ENCODE measurements at regions not wholly inside any gene's neighbourhood (a gene's known extent, or its start where the extent isn't known, plus 50 kb on each side); places are given as distances from the start of the nearest gene placed in this dataset.
"Not testable (repeated sequence)": the region's sequence is repeated elsewhere in the genome, so short reads cannot be mapped to it uniquely, and the experiment has no call there.

DNA sequence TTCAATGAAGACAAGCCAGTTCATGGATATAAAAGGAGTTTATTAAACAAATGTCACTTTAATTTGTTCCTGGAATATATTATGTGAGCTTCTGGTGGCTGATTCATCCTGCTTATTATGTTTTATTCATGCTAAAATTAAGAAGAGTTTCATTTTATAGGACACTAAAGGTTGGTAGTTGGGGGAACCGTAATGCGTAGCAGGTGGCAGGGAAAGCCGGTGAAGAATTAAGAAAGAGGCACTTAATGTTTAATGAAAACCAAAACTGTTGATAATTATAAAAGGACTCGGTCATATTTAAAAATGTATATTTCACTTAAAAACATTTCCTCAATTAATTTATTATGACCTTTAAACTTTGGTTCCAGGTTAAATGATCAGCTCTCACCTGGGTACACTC, 94.3 kb downstream of the XKR3 start:
- DNase-seq, result not testable (repeated sequence)

DNA sequence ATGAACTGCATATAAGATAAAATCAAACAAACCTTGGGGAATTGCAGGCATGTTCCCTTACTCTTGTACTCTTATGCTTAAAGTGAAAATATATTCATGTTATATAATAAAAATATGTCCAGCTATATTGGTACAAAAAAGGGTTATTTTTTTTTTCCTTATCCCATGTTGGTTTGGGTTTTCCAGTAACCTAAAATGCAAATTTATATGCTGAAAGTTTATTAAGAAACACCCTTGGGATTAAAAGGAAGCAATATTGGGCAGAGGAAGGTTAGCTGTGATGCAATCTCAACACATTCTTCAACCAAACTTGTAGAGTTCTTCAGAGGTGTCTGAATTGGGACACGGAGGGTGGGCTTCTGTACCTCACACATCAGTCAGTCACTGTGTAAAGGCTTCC, 97.7 kb downstream of the XKR3 start:
- peak; percentile 51 to 54 for DNase-seq

DNA sequence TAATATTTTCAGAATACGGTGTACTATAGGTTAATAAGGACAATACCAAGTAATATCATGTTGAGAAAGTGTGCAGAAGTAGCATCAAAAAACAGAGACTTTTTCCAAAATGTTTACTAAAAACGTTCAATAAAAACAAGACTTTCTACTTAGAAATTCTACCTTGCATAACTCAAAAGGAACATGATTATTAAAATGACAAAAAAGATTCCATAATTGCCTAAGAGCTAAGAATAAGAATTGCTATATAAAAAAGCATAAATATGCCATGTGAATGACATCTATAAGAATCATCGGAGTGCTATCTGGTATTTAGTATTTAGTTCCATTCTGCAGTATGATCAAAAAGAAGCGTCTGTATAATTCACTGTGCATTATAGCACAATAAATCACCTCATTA, 102.0 kb downstream of the XKR3 start:
- DNase-seq, result peak; percentile 54 to 65

DNA sequence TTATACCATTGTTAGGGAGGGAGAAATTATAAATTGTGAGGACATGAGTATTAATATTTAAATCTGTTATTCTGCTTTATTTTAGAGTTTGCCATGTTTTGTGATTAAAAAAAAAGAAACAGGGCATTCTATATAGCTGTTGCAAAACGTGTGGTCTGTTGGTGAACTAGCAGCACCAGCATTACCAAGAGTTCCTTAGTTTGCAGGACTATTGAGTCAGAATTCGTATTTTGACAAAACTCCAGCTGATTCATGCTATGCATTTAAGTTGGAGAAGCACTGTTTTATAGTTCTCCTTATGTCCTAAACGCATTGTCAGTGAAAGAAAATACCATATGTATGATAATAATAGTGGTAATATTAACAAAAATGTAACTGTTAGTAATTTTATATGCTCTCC, 102.6 kb downstream of the XKR3 start:
- DNase-seq, result peak; percentile 92 to 96

DNA sequence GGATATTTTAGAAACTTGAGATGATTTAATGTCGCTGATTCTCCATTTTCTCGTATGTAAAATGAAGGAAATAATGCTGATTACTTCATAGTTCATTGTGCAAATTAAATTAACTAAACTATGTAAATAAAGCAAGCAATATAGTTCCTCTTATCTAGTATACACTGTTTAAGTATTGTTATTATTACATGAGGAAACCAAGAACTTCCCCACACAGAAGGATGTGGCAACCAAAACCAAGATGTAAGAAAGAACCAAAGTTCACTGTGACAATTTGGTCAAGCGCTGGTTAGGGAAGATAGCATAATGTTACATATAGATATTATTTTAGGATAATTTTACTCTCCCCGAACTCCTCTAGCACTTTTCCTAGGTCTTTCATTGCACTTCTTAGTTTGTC, 103.2 kb downstream of the XKR3 start:
- peak; percentile 86 to 94 for DNase-seq

DNA sequence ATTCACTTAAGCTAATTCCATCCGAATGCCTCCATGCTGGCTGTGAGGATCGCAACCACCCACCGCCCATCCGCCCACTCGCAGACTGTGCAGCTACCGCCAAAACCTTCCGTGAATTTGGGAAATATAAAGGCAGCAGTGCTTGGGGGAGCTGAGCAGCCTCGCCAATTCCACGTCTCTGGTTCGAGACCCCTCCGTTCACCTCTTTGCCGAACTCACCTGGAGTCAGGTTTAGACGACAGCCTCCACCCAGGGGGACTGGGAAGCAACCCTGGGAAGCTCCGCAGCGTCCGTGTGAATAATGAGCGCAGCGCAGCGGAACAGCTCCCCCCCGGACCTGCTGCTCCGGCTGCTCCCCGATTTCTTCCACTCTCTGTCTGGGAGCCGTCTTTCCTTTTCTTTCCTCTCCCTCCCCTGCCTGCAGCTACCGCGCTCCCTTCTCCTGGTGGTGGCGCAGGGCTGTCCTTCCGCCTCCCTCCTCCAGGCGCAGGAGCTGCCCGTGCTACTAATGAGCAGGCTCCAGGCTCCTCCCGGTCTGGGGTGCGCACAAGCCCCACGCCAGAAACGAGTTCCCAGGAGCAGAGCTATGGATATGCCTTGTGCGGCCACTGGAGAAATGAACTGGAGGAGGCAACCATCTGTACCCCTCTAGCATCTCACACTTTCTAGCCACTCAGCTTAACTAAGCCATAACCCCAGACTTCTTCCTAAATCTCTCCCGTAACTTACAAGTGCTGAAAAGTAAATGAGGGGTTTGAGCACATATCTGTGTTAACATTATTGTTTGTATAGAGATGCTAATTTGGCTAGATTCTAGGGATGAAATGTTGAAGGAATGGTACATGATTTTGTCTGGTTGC, 107.3 kb downstream of the XKR3 start:
- no peak for DNase-seq

DNA sequence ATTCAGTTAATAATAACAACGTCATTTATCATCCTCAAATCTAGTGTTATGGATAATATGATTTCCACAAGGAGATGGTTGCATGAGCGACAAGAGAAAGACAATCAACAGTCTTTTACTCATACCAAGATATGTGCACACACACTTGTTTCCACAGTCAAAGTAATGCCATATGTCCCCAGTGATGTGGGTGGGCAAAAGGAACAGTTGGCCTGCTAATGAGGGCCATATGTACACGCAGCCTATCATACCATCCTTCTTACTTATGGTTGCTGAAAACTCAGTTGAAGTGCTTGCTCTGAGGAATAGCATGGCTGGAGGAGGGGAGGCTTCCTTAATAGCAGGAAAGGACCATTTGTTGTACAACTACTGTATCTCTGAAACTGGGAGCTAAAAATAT, 110.6 kb downstream of the XKR3 start:
- DNase-seq, result not testable (repeated sequence)

DNA sequence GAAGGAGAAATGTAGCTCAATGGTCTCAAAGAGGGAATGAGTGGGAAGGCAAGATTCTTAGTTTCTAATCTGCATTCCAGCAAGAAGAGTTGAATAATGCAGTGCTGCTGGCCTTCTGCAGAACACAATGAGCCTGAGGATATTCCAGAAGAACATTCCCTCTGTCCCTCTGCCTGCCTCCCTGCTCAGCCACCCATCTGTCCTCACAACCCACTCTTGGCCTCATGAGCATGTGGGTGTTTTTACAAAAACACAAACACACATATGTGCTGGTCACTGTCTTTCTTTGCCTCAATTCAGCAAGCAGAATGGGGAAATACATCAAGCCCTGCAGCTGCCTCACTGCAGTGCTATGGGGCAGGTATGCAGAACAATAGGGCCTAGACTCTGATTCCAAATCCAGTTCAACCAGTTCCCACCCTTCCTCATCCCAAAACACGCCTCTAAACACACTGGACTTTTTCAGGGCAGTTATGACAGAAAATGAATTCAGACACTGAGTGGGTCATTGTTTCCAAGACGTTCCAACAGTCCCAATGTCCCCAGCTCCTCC, 109.8 kb upstream of the CCT8L2 start:
- not testable (repeated sequence) for DNase-seq

DNA sequence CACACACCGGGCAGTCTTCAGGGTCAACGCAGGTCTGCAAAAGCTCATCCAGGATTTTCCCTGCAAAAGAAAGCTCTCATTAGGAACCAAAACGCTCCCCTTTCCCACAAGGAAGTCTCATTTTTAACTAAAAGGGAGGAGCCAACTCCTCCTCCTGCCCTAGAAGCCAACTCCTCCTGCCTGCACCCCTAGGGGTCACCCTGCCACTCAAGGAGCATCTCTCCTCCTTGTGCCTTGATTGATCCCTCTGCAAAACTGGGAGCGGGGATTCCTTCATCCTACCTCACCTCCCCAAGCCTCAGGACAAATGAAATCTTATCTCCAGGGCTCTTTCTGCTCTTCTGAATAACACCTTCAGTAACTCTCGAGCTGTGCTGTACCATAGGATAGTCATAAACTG, 107.8 kb upstream of the CCT8L2 start:
- DNase-seq, result not testable (repeated sequence)

DNA sequence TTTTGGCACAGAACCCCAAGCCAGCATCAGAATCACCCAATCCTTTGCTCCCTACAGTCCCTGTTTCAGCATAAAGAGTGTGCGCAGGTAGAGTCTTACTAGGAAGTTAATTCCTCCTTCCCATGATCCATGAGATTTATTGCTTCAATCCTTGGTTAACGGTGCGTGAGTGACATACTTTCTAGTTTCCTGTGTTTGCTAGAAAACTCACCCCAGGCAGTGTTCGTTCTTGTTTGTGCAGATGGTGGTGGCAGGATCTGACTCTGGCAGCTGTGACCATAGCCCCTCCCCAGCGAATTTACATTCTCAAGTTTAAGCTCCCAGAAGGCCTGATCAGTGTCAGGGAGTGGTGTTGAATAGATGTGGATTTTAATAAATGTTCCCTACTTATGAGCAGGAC, 106.7 kb upstream of the CCT8L2 start:
- DNase-seq, result no peak

DNA sequence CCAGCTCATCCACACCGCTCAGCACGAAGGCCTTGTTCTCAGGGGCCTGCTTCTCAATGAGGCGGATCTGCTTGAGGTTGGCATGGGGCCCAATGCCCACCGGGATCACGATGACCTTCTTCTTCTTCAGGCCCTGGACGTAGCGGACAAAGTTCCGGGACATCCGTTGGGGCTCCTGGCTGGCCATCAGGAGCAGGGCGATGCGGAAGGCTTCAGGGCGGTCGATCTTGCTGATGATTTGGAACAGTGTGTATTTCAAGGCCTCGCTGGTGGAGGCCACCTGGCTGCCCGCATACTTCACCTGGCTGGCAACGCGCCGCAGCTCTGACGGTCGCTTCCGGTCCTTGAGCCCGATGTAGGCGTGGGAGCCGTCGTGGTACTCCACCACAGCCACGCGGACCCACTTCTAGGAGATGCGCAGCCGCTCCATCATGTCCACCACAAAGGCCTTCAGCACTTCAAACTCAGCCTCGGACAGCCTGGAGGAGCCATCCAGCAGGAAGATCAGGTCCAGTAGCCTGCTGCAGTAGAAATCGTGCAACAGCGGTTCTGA, 105.0 kb upstream of the CCT8L2 start:
- not testable (repeated sequence) for DNase-seq

DNA sequence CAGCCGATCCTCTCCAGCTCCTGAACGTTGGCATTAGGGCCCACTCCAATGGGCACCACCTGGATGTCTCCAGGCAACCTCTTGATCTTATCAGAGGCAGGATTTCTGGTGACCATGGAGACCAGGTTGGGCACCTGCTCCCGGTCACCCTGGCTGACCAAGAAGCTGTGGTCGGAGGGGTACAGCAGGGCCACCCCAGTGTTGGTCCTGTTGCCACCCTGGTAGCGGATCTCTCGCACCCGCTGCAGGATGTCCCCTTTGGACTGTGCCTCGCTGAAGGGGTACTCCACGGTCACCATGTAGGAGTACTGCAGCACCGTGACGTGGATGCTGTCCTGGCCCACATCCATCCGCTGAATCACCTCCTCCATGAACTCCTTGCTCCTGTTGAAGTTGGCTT, 104.3 kb upstream of the CCT8L2 start:
- DNase-seq, result not testable (repeated sequence)

DNA sequence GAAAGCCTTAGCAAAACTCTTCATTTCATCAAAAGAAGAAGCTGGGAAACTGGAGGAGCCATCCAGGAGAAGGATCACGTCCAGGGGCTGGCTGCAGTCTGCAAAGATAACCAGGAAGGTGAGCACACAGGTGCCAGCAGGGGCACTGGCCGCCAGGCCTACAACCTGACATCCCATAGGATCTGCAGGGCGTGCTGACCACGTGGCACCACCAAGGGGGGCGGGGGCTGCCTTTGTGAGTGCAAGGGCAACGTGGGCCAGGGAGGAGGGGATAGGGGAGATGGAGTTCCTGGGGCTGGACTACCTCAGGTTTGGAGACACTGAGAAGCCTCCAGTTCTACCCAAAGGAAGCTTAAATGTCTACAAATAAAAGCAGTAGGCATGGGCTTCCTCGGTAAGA, 102.7 kb upstream of the CCT8L2 start:
- DNase-seq, result no peak

DNA sequence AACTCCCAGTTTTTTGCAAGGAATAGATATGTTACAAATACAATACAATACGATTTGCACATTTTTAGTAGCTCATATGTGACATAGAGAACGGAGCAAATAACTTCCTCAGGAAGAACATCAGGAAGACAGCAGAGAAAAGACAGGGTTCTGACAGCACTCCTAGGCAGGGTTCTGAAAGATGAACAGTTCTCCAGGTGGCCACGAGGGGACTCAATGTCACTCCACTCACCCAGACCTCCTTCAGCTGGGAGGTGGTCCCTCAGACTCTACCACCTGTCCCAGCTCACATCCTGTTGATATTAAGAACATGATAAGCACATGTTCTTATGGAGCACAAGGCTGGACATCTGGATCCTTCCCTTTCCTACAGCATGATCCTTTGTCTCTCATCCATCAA, 101.1 kb upstream of the CCT8L2 start:
- DNase-seq, result not testable (repeated sequence)

DNA sequence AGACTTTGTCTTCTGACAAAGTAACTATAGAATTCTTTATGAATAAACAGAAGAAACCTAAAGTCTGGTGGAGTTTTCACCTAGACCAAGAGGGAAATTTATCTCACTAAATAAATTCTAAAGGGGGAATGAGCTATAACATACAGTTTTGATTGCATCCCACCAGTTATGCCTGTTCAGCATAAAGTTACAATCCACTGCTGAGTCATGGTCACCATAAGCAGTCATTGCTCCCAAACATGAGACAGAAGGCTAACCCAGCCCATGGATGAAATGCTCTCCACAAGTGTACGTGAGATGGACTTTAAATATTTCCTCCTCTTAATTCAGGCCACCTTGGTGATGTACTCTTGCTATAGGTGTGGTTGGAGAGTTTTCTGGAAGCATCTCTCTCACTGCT, 96.7 kb upstream of the CCT8L2 start:
- not testable (repeated sequence) for DNase-seq

DNA sequence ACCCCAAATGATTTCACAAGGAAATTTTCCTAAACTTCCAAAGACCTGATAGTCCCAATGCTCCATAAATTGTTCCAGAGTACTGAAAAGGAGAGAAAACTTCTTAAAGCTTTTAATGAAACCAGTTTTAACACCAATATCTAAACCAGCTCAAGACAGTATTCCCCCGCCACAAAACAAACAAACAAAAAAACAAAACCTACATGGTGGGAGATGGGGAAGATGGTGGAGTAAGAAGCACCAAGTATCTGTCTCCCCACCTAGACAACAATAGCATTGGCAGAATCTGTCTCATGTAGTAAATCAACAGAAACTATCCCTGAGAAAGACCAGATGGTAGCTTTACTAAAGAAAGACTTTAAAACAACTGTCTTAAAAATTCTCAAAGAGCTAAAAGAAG, 88.7 kb upstream of the CCT8L2 start:
- not testable (repeated sequence) for DNase-seq

DNA sequence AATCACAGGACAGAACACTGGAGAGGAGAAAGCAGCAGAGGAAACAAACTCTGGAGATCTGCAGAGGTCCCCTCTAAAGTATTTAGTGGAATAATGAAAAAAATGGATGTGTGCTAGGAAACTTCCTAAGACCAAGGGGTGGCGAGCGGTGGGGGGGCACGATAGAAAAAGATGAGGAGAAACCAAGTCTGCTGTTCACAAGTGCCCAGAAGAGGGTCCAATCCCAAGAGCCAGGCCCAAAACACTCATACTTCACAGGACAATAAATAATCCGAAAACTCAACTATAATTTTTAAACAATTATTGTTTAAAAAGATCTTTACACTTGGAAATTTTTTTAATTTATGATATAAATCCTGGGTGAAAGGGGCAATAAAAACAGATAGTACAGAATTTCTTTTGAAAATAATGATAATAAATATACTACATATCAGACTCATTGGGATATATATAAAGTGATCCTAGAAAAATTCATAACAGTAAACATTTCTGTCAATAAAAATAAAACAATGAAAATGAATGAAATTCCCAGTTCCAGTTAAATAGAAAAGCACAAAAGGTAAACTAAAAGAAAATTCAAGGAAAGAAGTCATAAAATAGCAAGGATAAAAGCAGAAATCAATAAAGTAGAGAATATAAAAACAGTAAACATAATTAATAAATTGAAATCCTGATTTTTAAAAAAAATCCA, 87.7 kb upstream of the CCT8L2 start:
- not testable (repeated sequence) for DNase-seq

DNA sequence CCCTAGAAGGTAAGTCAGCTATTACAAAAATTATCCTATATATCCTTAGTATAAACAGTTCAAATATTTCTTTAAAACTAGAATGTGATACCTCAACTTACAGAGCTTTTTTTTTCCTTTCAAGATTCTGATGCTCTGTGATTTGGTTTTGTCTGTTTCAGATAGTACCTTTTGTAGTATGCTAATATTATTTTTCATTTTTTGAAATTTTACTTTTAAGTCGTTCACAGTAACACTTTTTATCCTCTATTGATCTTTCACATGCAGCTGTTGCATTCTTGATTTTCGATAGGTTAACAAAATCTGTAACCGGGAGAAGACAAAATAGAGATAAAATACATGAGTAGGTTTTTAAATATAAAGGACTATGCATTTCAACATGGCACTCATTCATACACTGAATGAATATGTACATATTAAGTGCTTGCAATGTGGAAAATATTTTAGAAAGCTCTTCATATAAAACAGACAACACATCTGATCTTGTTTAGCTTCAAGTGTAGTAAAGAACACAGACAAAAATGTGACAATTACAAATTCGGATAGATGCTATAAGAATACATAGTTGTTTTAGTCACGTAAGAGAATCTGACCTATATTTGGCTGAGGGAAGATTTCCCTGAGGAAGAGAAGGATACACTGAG, 86.7 kb upstream of the CCT8L2 start:
- not testable (repeated sequence) for DNase-seq

DNA sequence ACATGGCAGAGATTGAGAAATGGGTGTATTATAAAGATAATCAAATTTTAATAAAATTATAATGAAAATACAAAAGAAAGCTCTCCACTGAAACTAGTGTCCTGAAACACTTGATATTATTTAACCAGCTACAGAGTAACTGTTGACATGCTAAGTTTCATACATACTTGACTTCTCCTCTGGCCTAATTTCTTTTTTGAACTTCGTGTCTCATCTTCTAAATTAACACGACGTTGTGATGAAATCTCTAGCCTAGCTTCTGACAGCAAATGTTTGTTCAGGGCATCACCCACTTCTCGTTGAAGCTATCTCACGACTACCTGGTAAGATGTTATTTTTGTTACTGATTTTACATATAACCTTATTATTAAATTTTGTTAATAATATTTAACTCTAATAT, 80.8 kb upstream of the CCT8L2 start:
- not testable (repeated sequence) for DNase-seq

DNA sequence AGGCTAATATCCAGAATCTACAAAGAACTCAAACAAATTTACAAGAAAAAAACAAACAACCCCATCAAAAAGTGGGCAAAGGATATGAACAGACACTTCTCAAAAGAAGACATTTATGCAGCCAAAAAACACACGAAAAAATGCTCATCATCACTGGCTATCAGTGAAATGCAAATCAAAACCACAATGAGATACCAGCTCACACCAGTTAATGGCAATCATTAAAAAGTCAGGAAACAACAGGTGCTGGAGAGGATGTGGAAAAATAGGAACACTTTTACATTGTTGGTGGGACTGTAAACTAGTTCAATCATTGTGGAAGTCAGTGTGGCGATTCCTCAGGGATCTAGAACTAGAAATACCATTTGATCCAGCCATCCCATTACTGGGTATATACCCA, 73.0 kb upstream of the CCT8L2 start:
- DNase-seq, result not testable (repeated sequence)

DNA sequence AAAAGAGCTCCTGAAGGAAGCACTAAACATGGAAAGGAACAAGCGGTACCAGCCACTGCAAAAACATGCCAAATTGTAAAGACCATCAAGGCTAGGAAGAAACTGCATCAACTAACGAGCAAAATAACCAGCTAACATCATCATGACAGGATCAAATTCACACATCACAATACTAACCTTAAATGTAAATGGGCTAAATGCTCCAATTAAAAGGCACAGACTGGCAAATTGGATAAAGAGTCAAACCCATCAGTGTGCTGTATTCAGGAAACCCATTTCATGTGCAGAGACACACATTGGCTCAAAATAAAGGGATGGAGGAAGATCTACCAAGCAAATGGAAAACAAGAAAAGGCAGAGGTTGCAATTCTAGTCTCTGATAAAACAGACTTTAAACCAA, 69.7 kb upstream of the CCT8L2 start:
- not testable (repeated sequence) for DNase-seq

DNA sequence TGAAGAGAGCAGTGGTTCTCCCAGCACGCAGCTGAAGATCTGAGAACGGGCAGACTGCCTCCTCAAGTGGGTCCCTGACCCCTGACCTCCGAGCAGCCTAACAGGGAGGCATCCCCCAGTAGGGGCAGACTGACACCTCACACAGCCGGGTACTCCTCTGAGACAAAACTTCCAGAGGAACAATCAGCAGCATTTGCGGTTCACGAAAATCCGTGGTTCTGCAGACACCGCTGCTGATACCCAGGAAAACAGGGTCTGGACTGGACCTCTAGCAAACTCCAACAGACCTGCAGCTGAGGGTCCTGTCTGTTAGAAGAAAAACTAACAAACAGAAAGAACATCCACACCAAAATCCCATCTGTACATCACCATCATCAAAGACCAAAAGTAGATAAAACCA, 68.4 kb upstream of the CCT8L2 start:
- not testable (repeated sequence) for DNase-seq

DNA sequence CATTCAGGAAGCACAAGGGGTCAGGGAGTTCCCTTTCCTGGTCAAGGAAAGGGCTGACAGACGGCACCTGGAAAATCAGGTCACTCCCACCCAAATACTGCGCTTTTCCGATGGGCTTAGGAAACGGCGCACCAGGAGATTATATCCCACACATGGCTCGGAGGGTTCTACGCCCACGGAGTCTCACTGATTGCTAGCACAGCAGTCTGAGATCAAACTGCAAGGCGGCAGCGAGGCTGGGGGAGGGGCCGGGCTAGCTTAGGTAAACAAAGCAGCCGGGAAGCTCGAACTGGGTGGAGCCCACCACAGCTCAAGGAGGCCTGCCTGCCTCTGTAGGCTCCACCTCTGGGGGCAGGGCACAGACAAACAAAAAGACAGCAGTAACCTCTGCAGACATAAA, 68.0 kb upstream of the CCT8L2 start:
- not testable (repeated sequence) for DNase-seq

All from inflammatory macrophage treated with lipopolysaccharide for 1 hour (primary cell).